Subcutaneous abdominal adipose tissue (tissue), 5 donors: ENCODE measurements at regions not wholly inside any gene's neighbourhood (a gene's known extent, or its start where the extent isn't known, plus 50 kb on each side); places are given as distances from the start of the nearest gene placed in this dataset.
"Not testable (repeated sequence)": the region's sequence is repeated elsewhere in the genome, so short reads cannot be mapped to it uniquely, and the experiment has no call there.

Experiments used
- H3K27ac ChIP-seq: one replicate; pipeline ENCODE4 v1.7.0; 2013; ENCODE audit warnings: low read depth, mild to moderate bottlenecking, inconsistent platforms, low read length, moderate library complexity
- H3K27me3 ChIP-seq, 5 donors: one replicate each; pipeline ENCODE4 v1.7.0; 2013; ENCODE audit warnings: low read length in 5 of 5, inconsistent platforms in 1 of 5; ENCODE audit not compliant: control insufficient read depth in 5 of 5, insufficient read depth in 4 of 5
- H3K36me3 ChIP-seq, 5 donors: one replicate each; pipeline ENCODE4 v1.7.0; 2013; ENCODE audit warnings: low read length in 5 of 5; ENCODE audit not compliant: control insufficient read depth in 5 of 5, insufficient read depth in 5 of 5
- H3K4me1 ChIP-seq, 5 donors: one replicate each; pipeline ENCODE4 v1.7.0; 2013; ENCODE audit warnings: low read length in 5 of 5, mild to moderate bottlenecking in 3 of 5, moderate library complexity in 1 of 5; ENCODE audit not compliant: control insufficient read depth in 5 of 5, insufficient read depth in 5 of 5
- H3K4me3 ChIP-seq, 5 donors: one replicate each; pipeline ENCODE4 v1.7.0; 2013; ENCODE audit warnings: low read length in 5 of 5, low read depth in 1 of 5
- H3K9ac ChIP-seq, 5 donors: one replicate each; pipeline ENCODE4 v1.7.0; 2013; ENCODE audit warnings: low read length in 5 of 5, mild to moderate bottlenecking in 4 of 5, moderate library complexity in 3 of 5
- H3K9me3 ChIP-seq, 5 donors: one replicate each; pipeline ENCODE4 v1.7.0; 2013; ENCODE audit warnings: low read length in 5 of 5; ENCODE audit not compliant: control insufficient read depth in 5 of 5
- donor health status: healthy.
- donor health status: healthy.
- donor health status: healthy.
- donor health status: healthy.
- donor health status: healthy.

DNA sequence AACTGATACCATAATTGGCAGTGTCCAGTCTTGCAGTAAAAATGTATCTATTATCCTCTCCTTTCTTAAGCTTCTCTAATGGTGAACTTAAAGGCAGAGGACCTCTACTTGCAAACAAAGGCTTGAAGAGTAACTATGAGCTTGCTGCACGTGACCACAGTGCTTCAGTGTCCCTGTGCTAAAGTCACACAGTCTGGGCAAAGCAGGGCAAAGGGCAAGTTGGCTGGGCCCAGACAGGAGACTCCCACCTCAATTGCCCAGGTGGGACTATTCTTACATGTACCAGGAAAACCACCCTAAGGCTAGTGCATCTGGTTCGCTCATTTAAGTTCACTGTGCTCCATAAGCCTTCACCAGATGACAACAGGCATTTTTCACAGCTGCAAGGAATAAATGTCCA, 374.2 kb upstream of the PROX1 start:
- H3K27ac ChIP-seq = no peak overlapping the region
- peaks cover 0 to 4% (median 0%) of the 10 kb centered on the region in 5 donors for H3K4me1 ChIP-seq
- no peaks in the 10 kb centered on the region for H3K9me3 ChIP-seq
- H3K36me3 ChIP-seq = no peaks in the 10 kb centered on the region
- no peak overlapping the region for H3K4me3 ChIP-seq
- no peak overlapping the region for H3K9ac ChIP-seq
- peaks cover 0 to 22% (median 13%) of the 10 kb centered on the region in 5 donors for H3K27me3 ChIP-seq

DNA sequence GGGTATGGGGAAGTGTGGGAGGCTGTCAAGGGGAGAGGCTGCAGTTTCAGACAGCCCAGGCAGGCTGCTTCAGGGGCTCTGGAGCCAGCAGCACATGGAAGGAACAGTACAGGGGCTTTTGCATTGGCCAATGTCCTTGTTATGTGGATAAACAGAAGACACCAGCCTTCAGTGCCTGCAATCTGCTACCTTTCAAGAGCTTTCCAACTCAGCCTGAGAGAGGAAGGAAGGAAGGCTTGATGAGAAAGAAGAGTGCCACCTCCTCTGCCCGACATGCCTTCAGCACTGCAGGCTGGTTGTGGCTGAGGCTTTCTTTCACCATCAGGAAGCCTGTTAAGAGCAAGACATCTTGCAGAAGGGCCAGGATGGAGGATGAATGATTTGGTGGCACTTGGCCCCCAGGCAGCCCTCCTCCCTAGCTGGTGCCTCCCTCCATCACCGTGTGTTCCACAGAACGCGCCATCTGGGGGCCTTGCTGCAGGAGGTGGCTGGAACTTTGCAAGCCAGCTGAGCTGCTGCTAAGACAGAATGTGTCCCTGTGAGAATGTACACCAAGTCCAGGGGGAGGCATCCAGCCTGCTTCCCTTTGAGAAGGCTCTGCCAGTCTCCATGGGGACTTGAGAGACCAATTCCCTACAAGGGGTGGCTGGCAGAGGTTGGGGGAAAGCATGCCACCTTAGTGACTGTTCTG, 372.4 kb upstream of the PROX1 start:
- H3K4me1 ChIP-seq = peaks cover 0 to 3% (median 0%) of the 10 kb centered on the region in 5 donors
- H3K27ac ChIP-seq = no peak overlapping the region
- H3K27me3 ChIP-seq = peaks cover 0 to 22% (median 13%) of the 10 kb centered on the region in 5 donors
- H3K36me3 ChIP-seq = no peaks in the 10 kb centered on the region
- no peak overlapping the region for H3K9ac ChIP-seq
- H3K4me3 ChIP-seq = no peak overlapping the region
- no peaks in the 10 kb centered on the region for H3K9me3 ChIP-seq

GRCh38 chr1:213617133-213617532, 370.6 kb upstream of the PROX1 start:
- H3K36me3 ChIP-seq = no peaks in the 10 kb centered on the region
- no peak overlapping the region for H3K4me3 ChIP-seq
- H3K4me1 ChIP-seq = no peaks in the 10 kb centered on the region
- H3K27ac ChIP-seq = no peak overlapping the region
- no peak overlapping the region for H3K9ac ChIP-seq
- H3K27me3 ChIP-seq = peaks cover 0 to 14% (median 5%) of the 10 kb centered on the region in 5 donors
- H3K9me3 ChIP-seq = no peaks in the 10 kb centered on the region

- H3K4me3 ChIP-seq = no peak overlapping the region
- H3K27me3 ChIP-seq = peaks cover 0 to 14% (median 5%) of the 10 kb centered on the region in 5 donors
- H3K27ac ChIP-seq = no peak overlapping the region
- no peaks in the 10 kb centered on the region for H3K4me1 ChIP-seq
- no peaks in the 10 kb centered on the region for H3K9me3 ChIP-seq
- H3K36me3 ChIP-seq = no peaks in the 10 kb centered on the region
- H3K9ac ChIP-seq = no peak overlapping the region
Observed at GRCh38 chr1:213618094-213618493, 369.7 kb upstream of the PROX1 start.

DNA sequence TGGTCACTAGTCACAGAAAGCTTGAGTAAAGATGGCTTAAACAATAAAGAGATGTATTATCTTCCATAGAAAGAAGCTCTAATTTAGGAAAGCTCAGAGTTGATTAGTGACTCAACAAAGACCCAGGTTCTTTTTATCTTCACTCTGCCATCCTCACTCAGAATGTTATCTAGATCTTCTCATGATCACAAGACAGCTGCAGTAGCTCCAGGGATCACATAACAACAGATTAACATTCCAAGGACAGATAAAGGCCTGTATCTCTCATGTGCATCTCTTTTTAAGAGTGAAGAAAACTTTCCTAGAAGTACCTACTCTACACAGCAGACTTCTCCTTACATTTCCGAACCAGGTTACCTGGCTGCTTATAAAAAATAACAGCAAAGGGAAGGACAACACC, 368.7 kb upstream of the PROX1 start:
- Histone ChIP-seq H3K36me3 (no peaks in the 10 kb centered on the region), H3K4me1 (no peaks in the 10 kb centered on the region), H3K9ac (no peak overlapping the region), H3K9me3 (no peaks in the 10 kb centered on the region), H3K4me3 (no peak overlapping the region), H3K27ac (no peak overlapping the region), H3K27me3 (peaks cover 0 to 9% (median 2%) of the 10 kb centered on the region in 5 donors)

DNA sequence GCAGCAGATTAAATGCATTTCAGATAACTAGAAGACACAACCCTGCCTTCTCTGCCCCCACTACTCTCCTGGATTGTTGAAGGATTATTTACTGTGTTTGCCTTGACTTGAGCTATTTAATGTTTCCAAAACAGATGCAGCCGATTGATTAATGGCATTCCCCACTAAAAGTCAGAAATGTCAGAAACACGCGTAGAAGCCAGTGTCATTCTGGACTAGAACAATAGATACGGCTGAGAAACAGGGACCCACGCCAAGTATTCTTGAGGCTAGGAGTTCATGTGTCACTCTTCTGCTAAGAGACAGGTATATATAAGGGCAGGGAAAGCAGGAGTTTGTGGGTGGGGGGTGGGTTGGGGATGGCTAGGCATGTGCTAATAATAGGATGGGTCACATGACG, 366.7 kb upstream of the PROX1 start:
- Histone ChIP-seq H3K36me3 (no peaks in the 10 kb centered on the region), H3K27ac (no peak overlapping the region), H3K9ac (no peak overlapping the region), H3K9me3 (no peaks in the 10 kb centered on the region), H3K27me3 (no peaks in the 10 kb centered on the region), H3K4me3 (no peak overlapping the region), H3K4me1 (no peaks in the 10 kb centered on the region)

- Histone ChIP-seq H3K36me3 (no peaks in the 10 kb centered on the region), H3K4me3 (no peak overlapping the region), H3K27ac (no peak overlapping the region), H3K9ac (no peak overlapping the region), H3K27me3 (no peaks in the 10 kb centered on the region), H3K4me1 (no peaks in the 10 kb centered on the region), H3K9me3 (peaks cover 0 to 4% (median 0%) of the 10 kb centered on the region in 5 donors)
Observed at GRCh38 chr1:213622365-213623063, 365.3 kb upstream of the PROX1 start.

- Histone ChIP-seq H3K9ac (no peak overlapping the region), H3K4me1 (no peaks in the 10 kb centered on the region), H3K36me3 (no peaks in the 10 kb centered on the region), H3K9me3 (peaks cover 0 to 4% (median 0%) of the 10 kb centered on the region in 5 donors), H3K27me3 (no peaks in the 10 kb centered on the region), H3K27ac (no peak overlapping the region), H3K4me3 (no peak overlapping the region)
Observed at GRCh38 chr1:213623064-213623581, 364.6 kb upstream of the PROX1 start.

- peaks cover 0 to 4% (median 0%) of the 10 kb centered on the region in 5 donors for H3K9me3 ChIP-seq
- H3K4me3 ChIP-seq = no peak overlapping the region
- no peak overlapping the region for H3K9ac ChIP-seq
- H3K27me3 ChIP-seq = no peaks in the 10 kb centered on the region
- H3K27ac ChIP-seq = no peak overlapping the region
- H3K4me1 ChIP-seq = no peaks in the 10 kb centered on the region
- no peaks in the 10 kb centered on the region for H3K36me3 ChIP-seq
Observed at GRCh38 chr1:213623862-213624261, 363.9 kb upstream of the PROX1 start.

GRCh38 chr1:213636778-213637177, 351.0 kb upstream of the PROX1 start:
- not testable (repeated sequence) for H3K4me1 ChIP-seq, H3K9me3 ChIP-seq, H3K36me3 ChIP-seq

More at GRCh38 chr1:213636778-213637177, 351.0 kb upstream of the PROX1 start:
- H3K4me3 ChIP-seq, H3K27me3 ChIP-seq, H3K9ac ChIP-seq, H3K27ac ChIP-seq: not testable (repeated sequence)
